GM18517 (cell line): ENCODE measurements at regions not wholly inside any gene's neighbourhood (a gene's known extent, or its start where the extent isn't known, plus 50 kb on each side); places are given as distances from the start of the nearest gene placed in this dataset.
A peak's percentile ranks its signal among the peaks of the same experiment; 100 is the strongest.
"Not testable (repeated sequence)": the region's sequence is repeated elsewhere in the genome, so short reads cannot be mapped to it uniquely, and the experiment has no call there.

ENCODE experiments used
- ATAC-seq: cut with Tn5 transposase; IDR thresholded peaks from one replicate; pipeline ENCODE4 v1.9.1; 2021; ENCODE audit warnings: mild to moderate bottlenecking, moderate library complexity; ENCODE audit not compliant: unreplicated experiment

DNA sequence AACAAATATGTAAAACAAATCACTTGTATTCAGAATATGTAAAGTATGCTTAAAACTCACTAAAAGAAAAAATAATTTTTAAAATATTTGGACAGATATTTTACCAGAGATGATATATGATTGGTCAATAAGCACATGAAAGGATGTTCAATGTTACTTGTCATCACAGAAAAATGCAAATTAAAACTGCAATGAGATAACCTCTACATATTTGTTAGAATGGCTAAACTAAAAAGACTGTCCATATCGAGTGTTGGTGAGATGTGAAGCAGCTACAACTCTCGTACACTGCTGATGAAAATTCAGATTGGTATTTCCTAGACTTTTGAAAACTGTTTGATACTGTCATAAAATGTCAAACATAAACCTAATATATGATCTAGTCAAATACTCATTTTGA lies 685.1 kb downstream of the DTWD2 start:
- ATAC-seq, result no peak

GRCh38 chr5:118302786-118303185 lies 685.6 kb downstream of the DTWD2 start:
- ATAC-seq, result no peak

- no peak for ATAC-seq
Measured at GRCh38 chr5:118301696-118302095, 686.7 kb downstream of the DTWD2 start.

DNA sequence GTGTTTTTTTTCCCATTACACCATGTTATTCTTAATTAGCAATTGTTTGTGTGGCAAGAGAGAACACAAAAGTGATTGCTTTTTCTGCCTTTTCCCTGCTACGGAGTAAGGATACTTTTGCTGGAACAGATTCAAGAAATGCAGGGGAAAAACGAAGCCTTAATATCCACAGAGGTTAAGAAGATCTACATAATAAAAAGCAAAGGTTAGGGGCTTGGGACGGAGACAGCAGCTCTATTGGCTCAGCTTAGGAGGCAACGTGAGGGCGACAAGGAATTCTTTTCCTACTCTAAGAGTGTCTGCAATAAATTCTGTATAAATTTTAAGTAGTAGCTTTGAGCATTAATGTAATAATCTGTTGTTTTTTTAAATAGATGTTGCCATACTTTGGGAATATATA lies 693.3 kb downstream of the DTWD2 start:
- ATAC-seq, result no peak

GRCh38 chr5:118293378-118293777 lies 695.0 kb downstream of the DTWD2 start:
- ATAC-seq, result no peak

DNA sequence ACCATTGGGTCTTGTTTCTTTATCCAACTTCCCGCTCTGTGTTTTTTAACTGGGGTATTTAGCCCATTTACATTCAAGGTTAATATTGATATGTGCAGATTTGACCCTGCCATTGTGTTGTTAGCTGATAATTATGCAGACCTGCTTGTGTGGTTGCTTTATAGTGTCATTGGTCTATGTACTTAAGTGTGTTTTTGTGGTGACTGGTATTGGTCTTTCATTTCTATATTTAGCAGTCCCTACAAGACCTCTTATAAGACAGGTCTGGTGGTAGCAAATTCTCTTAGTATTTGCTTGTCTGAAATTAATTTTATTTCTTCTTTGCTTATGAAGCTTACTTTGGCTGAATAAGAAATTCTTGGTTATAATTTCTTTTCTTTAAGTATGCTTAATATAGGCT lies 698.1 kb downstream of the DTWD2 start:
- no peak for ATAC-seq

GRCh38 chr5:118284230-118284629 lies 704.1 kb downstream of the DTWD2 start:
- not testable (repeated sequence) for ATAC-seq

- ATAC-seq, result not testable (repeated sequence)
Measured at GRCh38 chr5:118282480-118283038, 705.8 kb downstream of the DTWD2 start.

- no peak for ATAC-seq
Measured at GRCh38 chr5:118279540-118280294, 708.6 kb downstream of the DTWD2 start.

- ATAC-seq, result no peak
Measured at GRCh38 chr5:118270526-118270925, 717.8 kb downstream of the DTWD2 start.

GRCh38 chr5:118258223-118258622 lies 730.1 kb downstream of the DTWD2 start:
- ATAC-seq, result no peak

DNA sequence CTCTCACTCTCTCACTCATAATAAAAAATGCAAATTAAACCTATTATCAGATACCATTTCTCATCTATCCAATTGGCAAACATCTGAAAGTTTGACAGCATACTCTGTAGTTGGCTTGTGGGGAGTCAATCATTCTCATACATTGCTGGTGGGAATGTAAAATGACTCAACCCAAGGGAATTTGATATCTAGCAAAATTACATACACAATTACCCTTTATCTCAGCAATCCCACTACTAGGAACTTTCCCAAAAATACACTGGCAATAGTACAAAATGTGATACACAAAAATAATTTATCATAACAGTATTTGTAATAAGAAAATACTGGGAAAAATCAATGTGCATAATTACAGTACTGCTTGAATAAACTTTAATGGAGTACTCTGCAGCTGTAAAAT lies 731.3 kb downstream of the DTWD2 start:
- ATAC-seq, result no peak

DNA sequence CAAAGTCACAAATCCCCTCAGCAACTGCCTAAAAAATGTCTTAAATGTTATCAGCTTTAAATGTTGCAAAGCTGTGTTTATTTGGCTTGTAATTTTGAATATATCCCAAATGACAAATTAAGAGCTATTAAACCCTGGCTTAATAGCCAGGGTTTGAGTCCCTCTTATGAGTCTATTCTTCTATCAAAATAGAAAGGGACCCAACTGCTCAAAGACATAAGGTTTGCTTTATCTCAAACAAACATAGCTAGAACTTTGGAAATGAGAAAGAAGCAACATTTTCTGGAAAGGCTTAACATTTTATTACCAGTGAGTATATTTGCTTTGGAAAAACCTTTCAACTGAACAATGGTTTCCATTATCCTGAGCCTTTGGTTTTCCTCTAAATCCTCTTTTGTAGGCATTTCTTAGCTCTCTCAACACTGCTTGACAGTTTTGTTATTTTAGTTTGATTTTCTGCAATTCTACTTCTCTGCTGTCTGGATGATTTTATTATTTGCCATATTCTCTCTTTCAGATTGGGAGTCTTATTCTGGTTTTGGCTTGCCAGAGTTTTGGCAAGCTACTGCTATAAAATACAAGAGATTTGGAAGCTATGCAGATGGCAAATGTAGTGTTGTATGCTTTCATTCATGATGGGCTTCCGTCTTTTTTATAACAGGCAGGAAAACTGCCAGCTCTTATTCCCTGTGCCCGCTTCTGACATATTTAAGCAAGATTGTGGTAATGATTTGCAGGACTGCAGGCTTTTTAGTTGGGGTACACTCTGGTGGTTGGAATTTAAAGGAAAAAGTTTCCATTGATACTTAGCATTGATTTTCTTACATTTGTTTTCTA lies 734.9 kb downstream of the DTWD2 start:
- no peak for ATAC-seq

DNA sequence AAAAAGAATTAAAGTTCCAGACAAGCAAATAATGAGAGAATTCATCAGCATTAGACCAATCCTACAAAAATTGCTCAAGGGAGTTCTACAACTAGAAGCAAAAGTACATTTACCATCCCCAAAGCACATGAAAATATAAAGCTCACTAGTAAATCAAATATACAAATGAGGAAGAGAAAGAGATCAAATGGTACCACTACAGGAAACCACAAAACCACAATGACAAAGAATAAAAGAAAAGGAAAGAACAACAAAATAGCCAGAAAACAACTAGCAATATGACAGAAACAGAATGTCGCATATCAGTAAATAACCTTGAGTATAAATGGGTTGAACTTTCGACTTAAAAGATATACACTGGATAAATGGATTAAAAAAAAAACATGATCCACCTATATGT lies 739.0 kb downstream of the DTWD2 start:
- peak; percentile 99 for ATAC-seq

GRCh38 chr5:118247458-118247857 lies 740.9 kb downstream of the DTWD2 start:
- no peak for ATAC-seq

GRCh38 chr5:118243613-118244012 lies 744.7 kb downstream of the DTWD2 start:
- no peak for ATAC-seq

GRCh38 chr5:118243068-118243467 lies 745.3 kb downstream of the DTWD2 start:
- no peak for ATAC-seq

DNA sequence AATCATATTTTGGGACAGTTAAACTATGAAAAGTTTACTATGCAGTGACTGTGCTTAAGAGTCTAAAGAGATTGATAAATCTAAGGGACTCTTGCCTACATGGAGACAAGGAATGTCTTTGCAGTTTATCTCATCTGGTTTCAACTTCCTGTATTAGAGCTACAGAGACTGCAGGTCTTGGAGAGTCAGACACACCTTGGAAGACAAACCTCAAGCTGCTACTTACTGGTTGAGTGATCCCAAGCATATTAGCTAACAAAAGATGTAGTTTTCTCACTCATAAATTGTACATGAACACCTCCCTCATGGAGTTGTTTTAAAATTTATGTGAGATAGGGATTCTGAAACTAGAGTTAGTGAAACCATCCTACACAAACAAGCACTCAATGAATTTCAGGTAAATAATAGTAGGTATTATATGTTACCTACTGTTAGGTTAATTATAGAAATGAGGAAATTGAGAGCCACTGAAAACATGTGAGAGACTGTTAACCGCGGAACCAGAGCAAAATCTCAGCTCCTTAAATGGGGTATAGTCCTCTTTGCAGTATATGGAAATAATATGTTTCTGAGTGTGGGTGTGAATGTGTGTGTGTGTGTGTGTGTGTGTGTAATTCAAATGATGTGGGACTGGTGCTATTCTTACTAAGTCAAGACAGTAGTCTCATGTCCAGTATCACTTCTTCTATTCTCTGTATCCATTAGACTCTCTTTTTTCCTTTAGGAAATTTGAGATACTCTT lies 752.1 kb downstream of the DTWD2 start:
- ATAC-seq, result peak; percentile 83

- no peak for ATAC-seq
Measured at GRCh38 chr5:118233606-118234005, 754.7 kb downstream of the DTWD2 start.

DNA sequence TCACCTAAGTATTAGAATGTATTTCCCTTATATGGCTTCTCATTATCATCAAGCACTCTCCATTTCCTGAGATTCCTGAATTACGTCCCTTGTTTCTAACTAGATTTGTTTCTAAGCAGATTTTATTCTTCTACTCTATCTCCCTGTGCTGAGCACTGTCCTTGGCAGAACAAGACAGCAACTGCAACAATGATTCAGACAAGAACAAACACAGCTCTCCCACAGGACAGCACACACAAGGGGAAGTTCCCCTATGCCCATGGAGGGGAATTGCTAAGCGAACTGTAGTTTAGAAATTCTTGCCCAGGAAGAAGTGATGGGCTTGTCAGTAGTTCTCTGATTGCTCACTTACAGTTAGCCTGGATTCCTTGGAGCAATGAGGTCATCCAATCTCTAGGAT lies 759.9 kb downstream of the DTWD2 start:
- no peak for ATAC-seq

DNA sequence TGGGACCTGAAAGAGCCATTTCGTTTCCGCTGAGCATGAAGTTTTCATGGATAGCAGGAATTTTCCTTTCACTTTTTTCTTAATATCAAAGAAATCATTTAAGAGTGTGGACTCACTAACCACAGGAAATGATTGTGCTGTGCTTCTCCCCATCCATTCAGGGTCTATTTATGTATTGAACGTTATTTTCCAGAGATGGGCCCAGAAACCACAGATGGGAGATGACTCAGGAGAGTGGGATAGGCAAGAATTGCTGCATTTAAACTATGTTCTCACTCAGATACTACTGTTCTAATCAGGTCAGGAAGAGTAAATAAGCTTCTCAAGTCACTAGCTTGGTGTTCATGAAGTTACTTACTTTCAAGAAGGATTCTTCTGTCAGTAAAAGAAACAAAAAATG lies 763.8 kb downstream of the DTWD2 start:
- ATAC-seq, result no peak
